ENCODE measurements at regions not wholly inside any gene's neighbourhood (a gene's known extent, or its start where the extent isn't known, plus 50 kb on each side); places are given as distances from the start of the nearest gene placed in this dataset.
"Not testable (repeated sequence)": the region's sequence is repeated elsewhere in the genome, so short reads cannot be mapped to it uniquely, and the experiment has no call there.

GRCh38 chr3:65004795-65005295, 317.0 kb upstream of the ADAMTS9 start:
- Mint-ChIP-seq H3K27me3 (no peaks in the 10 kb centered on the region), H3K36me3 (ENCODE audit: low read depth) (no peaks in the 10 kb centered on the region), H3K4me3 (no peak overlapping the region), H3K9me3 (ENCODE audit: low read depth) (peaks cover 5% of the 10 kb centered on the region), H3K4me1 (no peaks in the 10 kb centered on the region), H3K27ac (no peak overlapping the region)
- intact Hi-C loops (cut with DNase I, micrococcal nuclease), result no loop called here
- DNase-seq (no peak), ATAC-seq (no peak)
- POLR2A ChIA-PET, result no interaction called here
- CTCF ChIA-PET, result no interaction called here

GRCh38 chr3:65004306-65004705, 316.5 kb upstream of the ADAMTS9 start:
- Mint-ChIP-seq H3K27ac (no peak overlapping the region), H3K36me3 (ENCODE audit: low read depth) (no peaks in the 10 kb centered on the region), H3K9me3 (ENCODE audit: low read depth) (peaks cover 8% of the 10 kb centered on the region), H3K27me3 (no peaks in the 10 kb centered on the region), H3K4me3 (no peak overlapping the region), H3K4me1 (no peaks in the 10 kb centered on the region)
- ChIA-PET POLR2A (no interaction called here), CTCF (no interaction called here)
- DNase-seq (no peak), ATAC-seq (no peak)
- intact Hi-C loops (cut with DNase I, micrococcal nuclease), result no loop called here

- CTCF ChIA-PET; H3K4me3 Mint-ChIP-seq; H3K27ac Mint-ChIP-seq; DNase-seq; H3K27me3 Mint-ChIP-seq; H3K4me1 Mint-ChIP-seq; ATAC-seq; POLR2A ChIA-PET; H3K36me3 Mint-ChIP-seq (ENCODE audit: low read depth); intact Hi-C loops (cut with DNase I, micrococcal nuclease): not testable (repeated sequence)
- H3K9me3 Mint-ChIP-seq (ENCODE audit: low read depth), result peaks cover 11% of the 10 kb centered on the region
Observed at GRCh38 chr3:65001119-65001518, 313.3 kb upstream of the ADAMTS9 start.

GRCh38 chr3:64998317-64998716, 310.5 kb upstream of the ADAMTS9 start:
- H3K9me3 Mint-ChIP-seq (ENCODE audit: low read depth), result peaks cover 9% of the 10 kb centered on the region
- H3K27me3 Mint-ChIP-seq, result no peaks in the 10 kb centered on the region
- H3K36me3 Mint-ChIP-seq (ENCODE audit: low read depth), result no peaks in the 10 kb centered on the region
- H3K27ac Mint-ChIP-seq, result no peak overlapping the region
- ChIA-PET CTCF (no interaction called here), POLR2A (no interaction called here)
- intact Hi-C loops (cut with DNase I, micrococcal nuclease), result no loop called here
- H3K4me3 Mint-ChIP-seq, result no peak overlapping the region
- H3K4me1 Mint-ChIP-seq, result no peaks in the 10 kb centered on the region
- no peak for ATAC-seq
- no peak for DNase-seq

GRCh38 chr3:64995857-64996551, 308.2 kb upstream of the ADAMTS9 start:
- ATAC-seq, result no peak
- no peak overlapping the region for H3K4me3 Mint-ChIP-seq
- DNase-seq, result no peak

GRCh38 chr3:64993781-64994180, 306.0 kb upstream of the ADAMTS9 start:
- no peak for DNase-seq
- Mint-ChIP-seq H3K36me3 (ENCODE audit: low read depth) (no peaks in the 10 kb centered on the region), H3K9me3 (ENCODE audit: low read depth) (peaks cover 3% of the 10 kb centered on the region), H3K27me3 (no peaks in the 10 kb centered on the region), H3K4me3 (no peak overlapping the region), H3K27ac (no peak overlapping the region), H3K4me1 (no peaks in the 10 kb centered on the region)
- no peak for ATAC-seq
- CTCF ChIA-PET, result no interaction called here
- intact Hi-C loops (cut with DNase I, micrococcal nuclease), result no loop called here
- POLR2A ChIA-PET, result no interaction called here

More at GRCh38 chr3:64995857-64996551, 308.2 kb upstream of the ADAMTS9 start:
- ChIA-PET POLR2A (no interaction called here), CTCF (no interaction called here)
- Mint-ChIP-seq H3K27me3 (no peaks in the 10 kb centered on the region), H3K27ac (no peak overlapping the region), H3K36me3 (ENCODE audit: low read depth) (no peaks in the 10 kb centered on the region), H3K9me3 (ENCODE audit: low read depth) (peaks cover 9% of the 10 kb centered on the region), H3K4me1 (no peaks in the 10 kb centered on the region)
- intact Hi-C loops (cut with DNase I, micrococcal nuclease), result no loop called here

- no peak for DNase-seq
- Mint-ChIP-seq H3K9me3 (ENCODE audit: low read depth) (peaks cover 3% of the 10 kb centered on the region), H3K4me1 (no peaks in the 10 kb centered on the region), H3K27ac (no peak overlapping the region), H3K27me3 (no peaks in the 10 kb centered on the region), H3K36me3 (ENCODE audit: low read depth) (no peaks in the 10 kb centered on the region), H3K4me3 (no peak overlapping the region)
- ChIA-PET CTCF (no interaction called here), POLR2A (no interaction called here)
- intact Hi-C loops (cut with DNase I, micrococcal nuclease), result no loop called here
- no peak for ATAC-seq
Observed at GRCh38 chr3:64992530-64993285, 304.9 kb upstream of the ADAMTS9 start.

- no peak overlapping the region for H3K27ac Mint-ChIP-seq
- ChIA-PET CTCF (no interaction called here), POLR2A (no interaction called here)
- no peaks in the 10 kb centered on the region for H3K4me1 Mint-ChIP-seq
- intact Hi-C loops (cut with DNase I, micrococcal nuclease), result no loop called here
- ATAC-seq, result no peak
- H3K4me3 Mint-ChIP-seq, result no peak overlapping the region
- peaks cover 6% of the 10 kb centered on the region for H3K9me3 Mint-ChIP-seq (ENCODE audit: low read depth)
- no peaks in the 10 kb centered on the region for H3K36me3 Mint-ChIP-seq (ENCODE audit: low read depth)
- DNase-seq, result no peak
- H3K27me3 Mint-ChIP-seq, result no peaks in the 10 kb centered on the region
Observed at GRCh38 chr3:64988188-64988587, 300.4 kb upstream of the ADAMTS9 start.

GRCh38 chr3:64987726-64988125, 299.9 kb upstream of the ADAMTS9 start:
- no peak for ATAC-seq
- intact Hi-C loops (cut with DNase I, micrococcal nuclease), result no loop called here
- CTCF ChIA-PET, result no interaction called here
- H3K4me3 Mint-ChIP-seq, result no peak overlapping the region
- no peaks in the 10 kb centered on the region for H3K27me3 Mint-ChIP-seq
- H3K9me3 Mint-ChIP-seq (ENCODE audit: low read depth), result peaks cover 6% of the 10 kb centered on the region
- H3K36me3 Mint-ChIP-seq (ENCODE audit: low read depth), result no peaks in the 10 kb centered on the region
- POLR2A ChIA-PET, result no interaction called here
- no peak overlapping the region for H3K27ac Mint-ChIP-seq
- no peaks in the 10 kb centered on the region for H3K4me1 Mint-ChIP-seq
- DNase-seq, result no peak

GRCh38 chr3:64985072-64985471, 297.3 kb upstream of the ADAMTS9 start:
- Mint-ChIP-seq H3K4me1 (no peaks in the 10 kb centered on the region), H3K9me3 (ENCODE audit: low read depth) (peaks cover 6% of the 10 kb centered on the region), H3K4me3 (no peak overlapping the region), H3K27me3 (no peaks in the 10 kb centered on the region), H3K36me3 (ENCODE audit: low read depth) (no peaks in the 10 kb centered on the region), H3K27ac (no peak overlapping the region)
- intact Hi-C loops (cut with DNase I, micrococcal nuclease), result no loop called here
- ATAC-seq (no peak), DNase-seq (no peak)
- POLR2A ChIA-PET, result no interaction called here
- CTCF ChIA-PET, result no interaction called here

GRCh38 chr3:64983583-64984359, 296.0 kb upstream of the ADAMTS9 start:
- ATAC-seq (no peak), DNase-seq (no peak)
- ChIA-PET CTCF (no interaction called here), POLR2A (no interaction called here)
- no peak overlapping the region for H3K27ac Mint-ChIP-seq
- H3K9me3 Mint-ChIP-seq (ENCODE audit: low read depth), result peaks cover 7% of the 10 kb centered on the region
- no peaks in the 10 kb centered on the region for H3K36me3 Mint-ChIP-seq (ENCODE audit: low read depth)
- no peak overlapping the region for H3K4me3 Mint-ChIP-seq
- no peaks in the 10 kb centered on the region for H3K4me1 Mint-ChIP-seq
- no peaks in the 10 kb centered on the region for H3K27me3 Mint-ChIP-seq
- intact Hi-C loops (cut with DNase I, micrococcal nuclease), result no loop called here
